SK-N-SH (cell line): ENCODE measurements at regions not wholly inside any gene's neighbourhood (a gene's known extent, or its start where the extent isn't known, plus 50 kb on each side); places are given as distances from the start of the nearest gene placed in this dataset.
"Not testable (repeated sequence)": the region's sequence is repeated elsewhere in the genome, so short reads cannot be mapped to it uniquely, and the experiment has no call there.

Source experiments
- CTCF ChIA-PET: fragments of 300-600, 350-600 bp; formaldehyde crosslinking; extraction: SDS; loops from one replicate; lab custom pipeline; 2021; lab: Yijun Ruan, JAX
- POLR2A ChIA-PET: fragments of 350-600 bp; sonication (Branson Sonifier 250); formaldehyde crosslinking; extraction: SDS; loops from one replicate; lab custom pipeline; 2020; ENCODE audit warnings: antibody characterized with exemption, inconsistent platforms; lab: Yijun Ruan, JAX
- DNase-seq: peaks from one replicate; pipeline ENCODE4 v3.0.0; 2012
- H2AFZ ChIP-seq: fragments of 200-600 bp; sonication (generic); 2 replicates; pipeline ENCODE4 v1.8.1; 2016; ENCODE audit warnings: antibody characterized with exemption, mild to moderate bottlenecking, low read depth
- H3F3A ChIP-seq: fragments of 200-600 bp; sonication (generic); replicated peaks from 2 replicates; pipeline ENCODE3; 2016; ENCODE audit warnings: antibody characterized with exemption, mild to moderate bottlenecking; ENCODE audit not compliant: insufficient read depth
- H3K27ac ChIP-seq, 2 experiments: fragments of 200-500 bp in 1 of 2; fragments of 200-600 bp in 1 of 2; sonication (Bioruptor generic) in 1 of 2; sonication (generic), shearing (Covaris generic) in 1 of 2; 2 replicates each; pipeline versions ENCODE4 v1.5.1 to v1.6.1; 2014 to 2016; ENCODE audit warnings: low read depth in 2 of 2, inconsistent platforms in 1 of 2, low read length in 1 of 2, mild to moderate bottlenecking in 1 of 2, mixed read lengths in 1 of 2
- H3K27me3 ChIP-seq: fragments of 200-600 bp; sonication (generic), shearing (Covaris generic); 2 replicates; pipeline ENCODE4 v1.6.1; 2016; ENCODE audit warnings: mixed run types; ENCODE audit not compliant: insufficient read depth
- H3K36me3 ChIP-seq, 2 experiments: fragments of 200-500 bp in 1 of 2; fragments of 200-600 bp in 1 of 2; sonication (Bioruptor generic) in 1 of 2; sonication (generic) in 1 of 2; replicated peaks in 1 of 2; 2 replicates each; pipeline versions ENCODE3 to v1.5.1; 2014 to 2016; ENCODE audit warnings: low read length in 1 of 2, mild to moderate bottlenecking in 1 of 2; ENCODE audit not compliant: insufficient read depth in 2 of 2, control insufficient read depth in 1 of 2
- H3K4me1 ChIP-seq, 2 experiments: fragments of 200-500 bp in 1 of 2; fragments of 200-600 bp in 1 of 2; sonication (Bioruptor generic) in 1 of 2; sonication (generic), shearing (Covaris generic) in 1 of 2; 2 replicates each; pipeline versions ENCODE4 v1.5.1 to v1.6.1; 2014 to 2016; ENCODE audit warnings: low read depth in 1 of 2, low read length in 1 of 2, mixed run types in 1 of 2; ENCODE audit not compliant: insufficient read depth in 2 of 2, control insufficient read depth in 1 of 2
- H3K4me2 ChIP-seq: fragments of 200-600 bp; sonication (generic), shearing (Covaris generic); 2 replicates; pipeline ENCODE4 v1.6.1; 2017; ENCODE audit warnings: mixed run types
- H3K4me3 ChIP-seq, 2 experiments: fragments of 200-500 bp in 1 of 2; fragments of 200-600 bp in 1 of 2; sonication (Bioruptor generic) in 1 of 2; sonication (generic), shearing (Covaris generic) in 1 of 2; 2 replicates each; pipeline versions ENCODE4 v1.5.1 to v1.8.1; 2014 to 2016; ENCODE audit warnings: low read depth in 2 of 2, inconsistent platforms in 1 of 2, low read length in 1 of 2, mild to moderate bottlenecking in 1 of 2, mixed read lengths in 1 of 2, moderate library complexity in 1 of 2
- H3K79me2 ChIP-seq: fragments of 200-600 bp; sonication (generic); 2 replicates; pipeline ENCODE4 v1.8.1; 2017; ENCODE audit warnings: mild to moderate bottlenecking; ENCODE audit not compliant: insufficient read depth
- H3K9ac ChIP-seq: fragments of 200-600 bp; sonication (generic); 2 replicates; pipeline ENCODE4 v1.6.1; 2017; ENCODE audit warnings: mixed run types
- H3K9me2 ChIP-seq: fragments of 200-600 bp; sonication (generic); 2 replicates; pipeline ENCODE4 v1.6.1; 2017; ENCODE audit warnings: mixed run types
- H3K9me3 ChIP-seq: fragments of 200-600 bp; sonication (generic); 2 replicates; pipeline ENCODE4 v1.6.1; 2017; ENCODE audit warnings: mixed run types, mild to moderate bottlenecking, moderate library complexity
- H4K20me1 ChIP-seq: fragments of 200-600 bp; sonication (generic); 2 replicates; pipeline ENCODE4 v1.6.1; 2017; ENCODE audit warnings: mild to moderate bottlenecking, mixed run types; ENCODE audit not compliant: insufficient read depth
- CHD2 ChIP-seq: fragments of 150-350 bp; IDR thresholded peaks from 2 replicates; pipeline ENCODE4 v1.6.1; 2018; ENCODE audit warnings: low read length; ENCODE audit not compliant: partially characterized antibody
- FOXJ3 ChIP-seq: sonication (generic); formaldehyde crosslinking; IDR thresholded peaks from 2 replicates; pipeline ENCODE4 v1.5.1; 2020; ENCODE audit warnings: mild to moderate bottlenecking, missing genetic modification reagents
- GABPA ChIP-seq: IDR thresholded peaks from 2 replicates; pipeline ENCODE4 v1.4.0; 2012; ENCODE audit warnings: low read depth, mild to moderate bottlenecking
- GATA2 ChIP-seq: sonication (generic); formaldehyde crosslinking; IDR thresholded peaks from 2 replicates; pipeline ENCODE4 v1.5.0; 2020; ENCODE audit warnings: mild to moderate bottlenecking, missing genetic modification reagents
- IRF3 ChIP-seq: fragments of 150-350 bp; IDR thresholded peaks from 2 replicates; pipeline ENCODE4 v1.6.1; 2016; ENCODE audit warnings: mild to moderate bottlenecking, low read depth, low read length
- NFIC ChIP-seq: IDR thresholded peaks from 2 replicates; pipeline ENCODE4 v1.4.0; 2012; ENCODE audit warnings: borderline replicate concordance
- RAD21 ChIP-seq: IDR thresholded peaks from 2 replicates; pipeline ENCODE4 v1.6.1; 2012; ENCODE audit warnings: mild to moderate bottlenecking, low read length
- RFX5 ChIP-seq: IDR thresholded peaks from 2 replicates; pipeline ENCODE4 v1.6.1; 2012; ENCODE audit warnings: mild to moderate bottlenecking, improper control_type of control experiment, low read length
- TEAD4 ChIP-seq: IDR thresholded peaks from 2 replicates; pipeline ENCODE4 v1.4.0; 2012; ENCODE audit warnings: mild to moderate bottlenecking, borderline replicate concordance; ENCODE audit not compliant: insufficient read depth
- USF1 ChIP-seq: IDR thresholded peaks from 2 replicates; pipeline ENCODE4 v1.4.0; 2012; ENCODE audit warnings: low read depth, borderline replicate concordance
- YY1 ChIP-seq: IDR thresholded peaks from 2 replicates; pipeline ENCODE4 v1.4.0; 2012; ENCODE audit warnings: low read depth, mild to moderate bottlenecking
- WGBS: methylation state at CpG from one replicate; pipeline ENCODE4 v1.1.6; 2017; ENCODE audit warnings: low lambda C conversion rate; 5-methylcytosine and 5-hydroxymethylcytosine counted together

DNA sequence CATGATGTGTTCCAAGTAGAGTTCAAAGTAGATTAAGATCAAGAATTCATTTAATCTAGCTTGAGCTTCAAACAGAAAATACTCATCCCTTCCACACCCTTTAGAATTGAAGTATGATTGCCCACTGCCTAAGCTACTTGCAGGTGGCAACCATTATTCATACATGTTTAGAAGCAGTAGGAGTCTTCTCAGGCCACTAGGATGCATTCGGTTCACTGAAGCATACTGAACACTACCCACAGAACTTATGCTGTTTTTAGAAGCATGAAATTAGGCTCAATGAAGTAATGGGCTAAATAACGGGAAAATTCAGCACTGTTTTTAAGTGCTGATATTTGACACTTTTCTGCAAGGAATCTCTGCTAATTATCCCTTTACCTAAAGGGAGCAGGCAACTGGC is 263.4 kb downstream of the DEPDC1B start:
- H3K9me3 ChIP-seq: no peaks in the 10 kb centered on the region
- H3K4me2 ChIP-seq: no peak overlapping the region
- no peak overlapping the region for H3K9ac ChIP-seq
- no peaks in the 10 kb centered on the region for H3K4me1 ChIP-seq
- H4K20me1 ChIP-seq: no peaks in the 10 kb centered on the region
- no peaks in the 10 kb centered on the region for H3K79me2 ChIP-seq
- no peaks in the 10 kb centered on the region for H3K36me3 ChIP-seq
- H3F3A ChIP-seq: no peaks in the 10 kb centered on the region
- no peak for DNase-seq
- H2AFZ ChIP-seq: no peak overlapping the region
- CTCF ChIA-PET: interaction anchor here (0.8 to 1.9 kb wide), 3 partner anchors 21 to 71 kb away, joined by 3 to 4 read pairs (median 3); no protein-coding TSS in a partner anchor
- H3K4me3 ChIP-seq: no peak overlapping the region
- POLR2A ChIA-PET: no interaction called here
- no peak for TF ChIP-seq TEAD4
- no peak for TF ChIP-seq FOXJ3 (CRISPR knock-in tag)
- TF ChIP-seq CHD2: no peak
- no peak for TF ChIP-seq NFIC
- no peak for TF ChIP-seq RAD21
- TF ChIP-seq RFX5: no peak
- TF ChIP-seq IRF3: no peak
- no peak for TF ChIP-seq YY1
- no peak for TF ChIP-seq GATA2 (CRISPR knock-in tag)
- H3K27me3 ChIP-seq: no peaks in the 10 kb centered on the region
- no peak overlapping the region for H3K27ac ChIP-seq
- 47% methylated on average over 2 of the region's 2 CpGs for WGBS
- no peaks in the 10 kb centered on the region for H3K9me2 ChIP-seq

- DNase-seq: no peak
- Histone ChIP-seq H3K27ac (no peak overlapping the region), H4K20me1 (no peaks in the 10 kb centered on the region), H3K36me3 (no peaks in the 10 kb centered on the region), H3K4me2 (no peak overlapping the region), H3K27me3 (no peaks in the 10 kb centered on the region), H2AFZ (no peak overlapping the region), H3F3A (no peaks in the 10 kb centered on the region), H3K9ac (no peak overlapping the region), H3K79me2 (no peaks in the 10 kb centered on the region), H3K9me2 (no peaks in the 10 kb centered on the region), H3K4me3 (no peak overlapping the region), H3K9me3 (no peaks in the 10 kb centered on the region), H3K4me1 (no peaks in the 10 kb centered on the region)
- TF ChIP-seq GABPA: no peak
- TF ChIP-seq USF1: no peak
- CTCF ChIA-PET: interaction anchor here (1.2 to 1.9 kb wide), 2 partner anchors 22 to 25 kb away, joined by 3 to 4 read pairs; no protein-coding TSS in a partner anchor
- POLR2A ChIA-PET: no interaction called here
These were observed 264.2 kb downstream of the DEPDC1B start for GRCh38 chr5:60435808-60436207.

GRCh38 chr5:60426189-60426588 is 273.8 kb downstream of the DEPDC1B start:
- H3K4me3 ChIP-seq, H3K4me2 ChIP-seq, H4K20me1 ChIP-seq, CTCF ChIA-PET, H3K9me2 ChIP-seq, H3F3A ChIP-seq, H3K27me3 ChIP-seq, H3K9me3 ChIP-seq, POLR2A ChIA-PET, H2AFZ ChIP-seq, H3K9ac ChIP-seq, H3K79me2 ChIP-seq, H3K4me1 ChIP-seq, H3K36me3 ChIP-seq, DNase-seq, H3K27ac ChIP-seq: not testable (repeated sequence)
- 77% methylated on average over 3 of the region's 3 CpGs for WGBS

DNA sequence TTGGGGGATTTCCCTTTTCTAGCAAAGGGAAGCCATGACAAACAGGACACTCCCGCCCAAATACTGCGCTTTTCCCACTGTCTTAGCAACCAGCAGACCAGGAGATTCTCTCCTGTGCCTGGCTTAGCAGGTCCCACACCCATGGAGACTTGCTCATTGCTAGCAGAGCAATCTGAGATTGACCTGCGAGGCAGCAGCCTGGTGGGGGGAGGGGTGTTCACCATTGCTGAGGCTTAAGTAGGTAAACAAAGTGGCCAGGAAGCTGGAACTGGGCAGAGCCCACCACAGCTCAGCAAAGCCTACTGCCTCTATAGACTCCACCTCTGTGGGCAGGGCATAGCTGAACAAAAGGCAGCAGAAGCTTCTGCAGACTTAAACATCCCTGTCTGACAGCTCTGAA is 279.2 kb downstream of the DEPDC1B start:
- H3K4me3 ChIP-seq, H3K9me2 ChIP-seq, H2AFZ ChIP-seq, H3K9me3 ChIP-seq, H3K27me3 ChIP-seq, H3K4me1 ChIP-seq, H4K20me1 ChIP-seq, H3K9ac ChIP-seq, H3K79me2 ChIP-seq, DNase-seq, H3K4me2 ChIP-seq, POLR2A ChIA-PET, H3K27ac ChIP-seq, H3F3A ChIP-seq, CTCF ChIA-PET, H3K36me3 ChIP-seq: not testable (repeated sequence)
- 60% methylated on average over 3 of the region's 3 CpGs for WGBS
